ENCODE measurements at regions not wholly inside any gene's neighbourhood (a gene's known extent, or its start where the extent isn't known, plus 50 kb on each side); places are given as distances from the start of the nearest gene placed in this dataset.

- TF ChIP-seq, protein P1, sequence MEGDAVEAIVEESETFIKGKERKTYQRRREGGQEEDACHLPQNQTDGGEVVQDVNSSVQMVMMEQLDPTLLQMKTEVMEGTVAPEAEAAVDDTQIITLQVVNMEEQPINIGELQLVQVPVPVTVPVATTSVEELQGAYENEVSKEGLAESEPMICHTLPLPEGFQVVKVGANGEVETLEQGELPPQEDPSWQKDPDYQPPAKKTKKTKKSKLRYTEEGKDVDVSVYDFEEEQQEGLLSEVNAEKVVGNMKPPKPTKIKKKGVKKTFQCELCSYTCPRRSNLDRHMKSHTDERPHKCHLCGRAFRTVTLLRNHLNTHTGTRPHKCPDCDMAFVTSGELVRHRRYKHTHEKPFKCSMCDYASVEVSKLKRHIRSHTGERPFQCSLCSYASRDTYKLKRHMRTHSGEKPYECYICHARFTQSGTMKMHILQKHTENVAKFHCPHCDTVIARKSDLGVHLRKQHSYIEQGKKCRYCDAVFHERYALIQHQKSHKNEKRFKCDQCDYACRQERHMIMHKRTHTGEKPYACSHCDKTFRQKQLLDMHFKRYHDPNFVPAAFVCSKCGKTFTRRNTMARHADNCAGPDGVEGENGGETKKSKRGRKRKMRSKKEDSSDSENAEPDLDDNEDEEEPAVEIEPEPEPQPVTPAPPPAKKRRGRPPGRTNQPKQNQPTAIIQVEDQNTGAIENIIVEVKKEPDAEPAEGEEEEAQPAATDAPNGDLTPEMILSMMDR (IDR thresholded peaks at IDR 0.05; ENCODE audit: insufficient read depth, low read length): no peak
- TF ChIP-seq POLR2AphosphoS5 (IDR thresholded peaks at IDR 0.05; ENCODE audit: low read depth): no peak
- TF ChIP-seq GABPA (IDR thresholded peaks at IDR 0.05; ENCODE audit: low read depth): no peak
- TF ChIP-seq REST (IDR thresholded peaks at IDR 0.05; ENCODE audit: insufficient replicate concordance, low read depth): no peak
These were observed 1027.3 kb downstream of the UQCRFS1 start for GRCh38 chr19:28185646-28186045.
